ENCODE measurements at regions not wholly inside any gene's neighbourhood (a gene's known extent, or its start where the extent isn't known, plus 50 kb on each side); places are given as distances from the start of the nearest gene placed in this dataset.

GRCh38 chr13:44697058-44697457 lies 120.9 kb upstream of the TSC22D1 start (continued):
- no peak for TF ChIP-seq PRDM10 (tag by site-specific recombination; IDR thresholded peaks at IDR 0.05)
- TF ChIP-seq ZSCAN18 (tag by site-specific recombination; IDR thresholded peaks at IDR 0.05) = no peak
- no peak for TF ChIP-seq ZXDB (tag by site-specific recombination; IDR thresholded peaks at IDR 0.05)

- Histone ChIP-seq H3K9me3 (ENCODE audit: control insufficient read depth, insufficient read depth, low read depth, low read length) (no peaks in the 10 kb centered on the region), H3K27ac (ENCODE audit: extremely low read depth, low read depth, low read length) (no peak overlapping the region), H3K4me3 (ENCODE audit: low read depth, low read length) (no peak overlapping the region), H3K4me1 (ENCODE audit: control insufficient read depth, insufficient read depth, low read length) (no peaks in the 10 kb centered on the region), H3K36me3 (ENCODE audit: control insufficient read depth in 2 of 2, insufficient read depth in 1 of 2, low read length in 2 of 2) (no peaks in the 10 kb centered on the region)
- ChIA-PET POLR2A (no interaction called here), CTCF (interaction anchor here (1.0 kb wide), 1 partner anchor 143 kb away, joined by 3 read pairs; no protein-coding TSS in a partner anchor)
- TF ChIP-seq ZNF830 (tag by site-specific recombination; IDR thresholded peaks at IDR 0.05; ENCODE audit: low read depth) (no peak), ZNF513 (tag by site-specific recombination; IDR thresholded peaks at IDR 0.05) (no peak), ZSCAN16 (tag by site-specific recombination; IDR thresholded peaks at IDR 0.05) (no peak), KLF1 (tag by site-specific recombination; IDR thresholded peaks at IDR 0.05) (no peak), ZNF621 (tag by site-specific recombination; IDR thresholded peaks at IDR 0.05) (no peak)
Measured at GRCh38 chr13:44695520-44695919, 119.4 kb upstream of the TSC22D1 start.

- H3K4me1 ChIP-seq (ENCODE audit: control insufficient read depth, insufficient read depth, low read length) = no peaks in the 10 kb centered on the region
- H3K4me3 ChIP-seq (ENCODE audit: low read depth, low read length) = no peak overlapping the region
- no peaks in the 10 kb centered on the region for H3K9me3 ChIP-seq (ENCODE audit: control insufficient read depth, insufficient read depth, low read depth, low read length)
- no peaks in the 10 kb centered on the region for H3K36me3 ChIP-seq (ENCODE audit: control insufficient read depth in 2 of 2, insufficient read depth in 1 of 2, low read length in 2 of 2)
- no peak overlapping the region for H3K27ac ChIP-seq (ENCODE audit: extremely low read depth, low read depth, low read length)
- TF ChIP-seq ZNF350 (tag by site-specific recombination; IDR thresholded peaks at IDR 0.05) (no peak), ZBTB8A (tag by site-specific recombination; IDR thresholded peaks at IDR 0.05) (no peak), ZNF600 (tag by site-specific recombination; IDR thresholded peaks at IDR 0.05) (no peak), ZNF292 (tag by site-specific recombination; IDR thresholded peaks at IDR 0.05; ENCODE audit: borderline replicate concordance, low read depth) (no peak), SALL2 (tag by site-specific recombination; IDR thresholded peaks at IDR 0.05; ENCODE audit: borderline replicate concordance) (no peak), EGR2 (tag by site-specific recombination; IDR thresholded peaks at IDR 0.05; ENCODE audit: low read depth) (no peak), ZNF777 (tag by site-specific recombination; IDR thresholded peaks at IDR 0.05; ENCODE audit: borderline replicate concordance) (no peak), ZNF707 (tag by site-specific recombination; IDR thresholded peaks at IDR 0.05) (no peak), ZBTB7A (tag by site-specific recombination; IDR thresholded peaks at IDR 0.05; ENCODE audit: low read depth) (no peak), YY2 (tag by site-specific recombination; IDR thresholded peaks at IDR 0.05) (no peak), HOXA7 (CRISPR knock-in tag; IDR thresholded peaks at IDR 0.05; ENCODE audit: borderline replicate concordance) (no peak), OSR2 (tag by site-specific recombination; IDR thresholded peaks at IDR 0.05) (no peak), BCL11B (tag by site-specific recombination; IDR thresholded peaks at IDR 0.05; ENCODE audit: low read depth) (no peak), ZNF391 (tag by site-specific recombination; IDR thresholded peaks at IDR 0.05; ENCODE audit: borderline replicate concordance, low read depth) (no peak), BCL11A (tag by site-specific recombination; IDR thresholded peaks at IDR 0.05; ENCODE audit: low read depth) (no peak), ZNF514 (tag by site-specific recombination; IDR thresholded peaks at IDR 0.05) (no peak), ZNF324 (tag by site-specific recombination; IDR thresholded peaks at IDR 0.05) (no peak), ELK4 (IDR thresholded peaks at IDR 0.05; ENCODE audit: borderline replicate concordance, low read depth, low read length) (no peak), ZNF549 (tag by site-specific recombination; IDR thresholded peaks at IDR 0.05) (no peak)
- ChIA-PET CTCF (no interaction called here), POLR2A (no interaction called here)
Measured at GRCh38 chr13:44694842-44695241, 118.7 kb upstream of the TSC22D1 start.
